ENCODE measurements at regions not wholly inside any gene's neighbourhood (a gene's known extent, or its start where the extent isn't known, plus 50 kb on each side); places are given as distances from the start of the nearest gene placed in this dataset.

- no peaks in the 10 kb centered on the region for H3K36me3 ChIP-seq
- TF ChIP-seq CTCF (IDR thresholded peaks at IDR 0.05) (no peak), POLR2A (IDR thresholded peaks at IDR 0.05; ENCODE audit: low read depth) (no peak), POLR2AphosphoS5 (IDR thresholded peaks at IDR 0.05) (no peak)
- no peak overlapping the region for H3K27ac ChIP-seq (replicated peaks in 1 of 4)
- no peak overlapping the region for H3K4me3 ChIP-seq
- H3K4me1 ChIP-seq: no peaks in the 10 kb centered on the region
- 73% methylated on average over 8 of the region's 9 CpGs for WGBS
- H3K9me3 ChIP-seq: no peaks in the 10 kb centered on the region
- intact Hi-C loops (cut with DNase I): no loop called here
- DNase-seq (ENCODE audit: extremely low spot score): no peak
- H3K27me3 ChIP-seq: peaks cover 0 to 34% (median 0%) of the 10 kb centered on the region in 4 donors
Observed at GRCh38 chr5:3654515-3654914, 58.9 kb downstream of the IRX1 start.

GRCh38 chr5:3656803-3657202 is 61.2 kb downstream of the IRX1 start:
- no peaks in the 10 kb centered on the region for H3K9me3 ChIP-seq
- intact Hi-C loops (cut with DNase I): no loop called here
- 39% methylated on average over 2 of the region's 7 CpGs for WGBS
- peaks cover 0 to 20% (median 0%) of the 10 kb centered on the region in 4 donors for H3K27me3 ChIP-seq
- H3K4me3 ChIP-seq: no peak overlapping the region
- no peak for TF ChIP-seq CTCF (IDR thresholded peaks at IDR 0.05)
- TF ChIP-seq POLR2A (IDR thresholded peaks at IDR 0.05; ENCODE audit: low read depth): no peak
- no peak for TF ChIP-seq POLR2AphosphoS5 (IDR thresholded peaks at IDR 0.05)
- TF ChIP-seq EP300 (IDR thresholded peaks at IDR 0.05): no peak
- H3K4me1 ChIP-seq: no peaks in the 10 kb centered on the region
- no peaks in the 10 kb centered on the region for H3K36me3 ChIP-seq
- DNase-seq (ENCODE audit: extremely low spot score): no peak
- H3K27ac ChIP-seq (replicated peaks in 1 of 4): no peak overlapping the region

GRCh38 chr5:3657364-3658022 is 61.9 kb downstream of the IRX1 start:
- no peak for DNase-seq (ENCODE audit: extremely low spot score)
- TF ChIP-seq EP300 (IDR thresholded peaks at IDR 0.05) (no peak), CTCF (IDR thresholded peaks at IDR 0.05) (no peak), POLR2A (IDR thresholded peaks at IDR 0.05; ENCODE audit: low read depth) (no peak), POLR2AphosphoS5 (IDR thresholded peaks at IDR 0.05) (no peak)

GRCh38 chr5:3658929-3659328 is 63.3 kb downstream of the IRX1 start:
- WGBS: 83% methylated on average over 8 of the region's 10 CpGs
- Histone ChIP-seq H3K4me1 (no peaks in the 10 kb centered on the region), H3K9me3 (no peaks in the 10 kb centered on the region), H3K36me3 (no peaks in the 10 kb centered on the region), H3K4me3 (no peak overlapping the region), H3K27me3 (peaks cover 0 to 15% (median 0%) of the 10 kb centered on the region in 4 donors), H3K27ac (replicated peaks in 1 of 4) (no peak overlapping the region)
- intact Hi-C loops (cut with DNase I): no loop called here
- TF ChIP-seq POLR2A (IDR thresholded peaks at IDR 0.05; ENCODE audit: low read depth): no peak
- TF ChIP-seq POLR2AphosphoS5 (IDR thresholded peaks at IDR 0.05): no peak
- TF ChIP-seq CTCF (IDR thresholded peaks at IDR 0.05): no peak
- no peak for TF ChIP-seq EP300 (IDR thresholded peaks at IDR 0.05)
- DNase-seq (ENCODE audit: extremely low spot score): no peak

More at GRCh38 chr5:3657364-3658022, 61.9 kb downstream of the IRX1 start:
- intact Hi-C loops (cut with DNase I): no loop called here
- no peaks in the 10 kb centered on the region for H3K4me1 ChIP-seq
- H3K4me3 ChIP-seq: no peak overlapping the region
- 64% methylated on average over 6 of the region's 18 CpGs for WGBS
- H3K36me3 ChIP-seq: no peaks in the 10 kb centered on the region
- H3K27ac ChIP-seq (replicated peaks in 1 of 4): no peak overlapping the region
- peaks cover 0 to 18% (median 0%) of the 10 kb centered on the region in 4 donors for H3K27me3 ChIP-seq
- no peaks in the 10 kb centered on the region for H3K9me3 ChIP-seq

GRCh38 chr5:3659907-3660306 is 64.3 kb downstream of the IRX1 start:
- Histone ChIP-seq H3K4me3 (no peak overlapping the region), H3K27ac (replicated peaks in 1 of 4) (no peak overlapping the region), H3K36me3 (no peaks in the 10 kb centered on the region), H3K9me3 (no peaks in the 10 kb centered on the region), H3K4me1 (no peaks in the 10 kb centered on the region), H3K27me3 (peaks cover 0 to 15% (median 0%) of the 10 kb centered on the region in 4 donors)
- intact Hi-C loops (cut with DNase I): no loop called here
- DNase-seq (ENCODE audit: extremely low spot score): peak; percentile 94
- TF ChIP-seq POLR2A (IDR thresholded peaks at IDR 0.05; ENCODE audit: low read depth) (no peak), POLR2AphosphoS5 (IDR thresholded peaks at IDR 0.05) (no peak)
- WGBS: 69% methylated on average over 8 of the region's 8 CpGs
